ENCODE measurements at regions not wholly inside any gene's neighbourhood (a gene's known extent, or its start where the extent isn't known, plus 50 kb on each side); places are given as distances from the start of the nearest gene placed in this dataset.

- TF ChIP-seq, protein P1, sequence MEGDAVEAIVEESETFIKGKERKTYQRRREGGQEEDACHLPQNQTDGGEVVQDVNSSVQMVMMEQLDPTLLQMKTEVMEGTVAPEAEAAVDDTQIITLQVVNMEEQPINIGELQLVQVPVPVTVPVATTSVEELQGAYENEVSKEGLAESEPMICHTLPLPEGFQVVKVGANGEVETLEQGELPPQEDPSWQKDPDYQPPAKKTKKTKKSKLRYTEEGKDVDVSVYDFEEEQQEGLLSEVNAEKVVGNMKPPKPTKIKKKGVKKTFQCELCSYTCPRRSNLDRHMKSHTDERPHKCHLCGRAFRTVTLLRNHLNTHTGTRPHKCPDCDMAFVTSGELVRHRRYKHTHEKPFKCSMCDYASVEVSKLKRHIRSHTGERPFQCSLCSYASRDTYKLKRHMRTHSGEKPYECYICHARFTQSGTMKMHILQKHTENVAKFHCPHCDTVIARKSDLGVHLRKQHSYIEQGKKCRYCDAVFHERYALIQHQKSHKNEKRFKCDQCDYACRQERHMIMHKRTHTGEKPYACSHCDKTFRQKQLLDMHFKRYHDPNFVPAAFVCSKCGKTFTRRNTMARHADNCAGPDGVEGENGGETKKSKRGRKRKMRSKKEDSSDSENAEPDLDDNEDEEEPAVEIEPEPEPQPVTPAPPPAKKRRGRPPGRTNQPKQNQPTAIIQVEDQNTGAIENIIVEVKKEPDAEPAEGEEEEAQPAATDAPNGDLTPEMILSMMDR (IDR thresholded peaks at IDR 0.05), result no peak
- TF ChIP-seq EZH2 (IDR thresholded peaks at IDR 0.05; ENCODE audit: borderline replicate concordance, insufficient read depth, low read depth, low read length, poor library complexity, severe bottlenecking), result no peak
These were observed 291.7 kb upstream of the MAF start for GRCh38 chr16:79892278-79892677.
